CD14-positive monocyte (primary cell): ENCODE measurements at regions not wholly inside any gene's neighbourhood (a gene's known extent, or its start where the extent isn't known, plus 50 kb on each side); places are given as distances from the start of the nearest gene placed in this dataset.

ENCODE experiments used
- DNase-seq, 3 donors: peaks; one replicate each; pipeline ENCODE4 v3.0.0-alpha.2; 2011 to 2022
- H2AFZ ChIP-seq: 2 replicates; pipeline ENCODE4 v1.6.0; 2012; ENCODE audit warnings: mild to moderate bottlenecking, low read depth, low read length, inconsistent platforms; ENCODE audit not compliant: insufficient read depth, poor library complexity, severe bottlenecking
- H3K27ac ChIP-seq, 2 donors: 1 replicate in 1 of 2; 2 replicates in 1 of 2; pipeline ENCODE4 v1.5.1; 2012 to 2013; ENCODE audit warnings: low read length in 2 of 2, control low read depth in 1 of 2, inconsistent platforms in 1 of 2, low read depth in 1 of 2, mild to moderate bottlenecking in 1 of 2
- H3K27me3 ChIP-seq, 2 donors: one replicate each; pipeline versions ENCODE4 v1.6.0 to v1.6.1; 2011 to 2013; ENCODE audit warnings: low read length in 2 of 2; ENCODE audit not compliant: control insufficient read depth in 2 of 2, insufficient read depth in 2 of 2
- H3K36me3 ChIP-seq, 2 donors: replicated peaks in 1 of 2; 1 replicate in 1 of 2; 2 replicates in 1 of 2; pipeline versions ENCODE4 v1.5.1 to v1.6.1; 2012 to 2013; ENCODE audit warnings: low read length in 2 of 2, control low read depth in 1 of 2, inconsistent platforms in 1 of 2, mild to moderate bottlenecking in 1 of 2; ENCODE audit not compliant: insufficient read depth in 2 of 2, control insufficient read depth in 1 of 2
- H3K4me1 ChIP-seq, 2 donors: 1 replicate in 1 of 2; 2 replicates in 1 of 2; pipeline versions ENCODE4 v1.5.1 to v1.6.1; 2012 to 2013; ENCODE audit warnings: low read length in 2 of 2, control low read depth in 1 of 2, inconsistent platforms in 1 of 2, mild to moderate bottlenecking in 1 of 2, moderate library complexity in 1 of 2; ENCODE audit not compliant: insufficient read depth in 2 of 2, control insufficient read depth in 1 of 2
- H3K4me2 ChIP-seq: replicated peaks from 2 replicates; pipeline ENCODE3; 2012; ENCODE audit warnings: low read length, moderate library complexity, mild to moderate bottlenecking; ENCODE audit not compliant: poor library complexity, severe bottlenecking; ENCODE audit errors: extremely low read depth
- H3K4me3 ChIP-seq, 3 experiments: fragments of 200-600 bp in 1 of 3; sonication (generic) in 1 of 3; replicated peaks in 1 of 3; 1 replicate in 2 of 3; 2 replicates in 1 of 3; pipeline ENCODE4 v1.5.1; 2011 to 2013; ENCODE audit warnings: low read length in 3 of 3, mild to moderate bottlenecking in 3 of 3, control low read depth in 2 of 3, low read depth in 2 of 3, inconsistent platforms in 1 of 3, moderate library complexity in 1 of 3
- H3K79me2 ChIP-seq: 2 replicates; pipeline ENCODE4 v1.6.0; 2012; ENCODE audit warnings: mild to moderate bottlenecking, control low read depth, inconsistent platforms, low read length, moderate library complexity; ENCODE audit not compliant: insufficient read depth
- H3K9ac ChIP-seq: 2 replicates; pipeline ENCODE4 v1.6.0; 2017; ENCODE audit warnings: low read length, mild to moderate bottlenecking; ENCODE audit not compliant: insufficient read depth, poor library complexity, severe bottlenecking
- H3K9me3 ChIP-seq, 2 donors: replicated peaks in 1 of 2; 1 replicate in 1 of 2; 2 replicates in 1 of 2; pipeline versions ENCODE4 v1.5.1 to v1.6.1; 2012 to 2013; ENCODE audit warnings: low read length in 2 of 2, control low read depth in 1 of 2; ENCODE audit not compliant: control insufficient read depth in 1 of 2, insufficient read depth in 1 of 2
- H4K20me1 ChIP-seq: 2 replicates; pipeline ENCODE4 v1.6.0; 2012; ENCODE audit warnings: mild to moderate bottlenecking, low read length, control low read depth, moderate library complexity; ENCODE audit not compliant: insufficient read depth
- H3K27ac Mint-ChIP-seq, 7 donors: one replicate each; pipeline ENCODE4 v1.8.0; 2020; ENCODE audit warnings: mild to moderate bottlenecking in 7 of 7, mixed read lengths in 7 of 7, moderate library complexity in 6 of 7, inconsistent platforms in 2 of 7
- H3K27me3 Mint-ChIP-seq, 3 donors: one replicate each; pipeline ENCODE4 v1.8.0; 2021 to 2022; ENCODE audit warnings: low read depth in 3 of 3, mild to moderate bottlenecking in 3 of 3, mixed read lengths in 3 of 3, moderate library complexity in 3 of 3, inconsistent platforms in 1 of 3
- H3K36me3 Mint-ChIP-seq, 2 donors: one replicate each; pipeline ENCODE4 v1.8.0; 2020; ENCODE audit warnings: mixed read lengths in 2 of 2, inconsistent platforms in 1 of 2, mild to moderate bottlenecking in 1 of 2
- H3K4me1 Mint-ChIP-seq: one replicate; pipeline ENCODE4 v1.8.0; 2020; ENCODE audit warnings: mild to moderate bottlenecking, mixed read lengths
- H3K4me3 Mint-ChIP-seq, 2 donors: one replicate each; pipeline ENCODE4 v1.8.0; 2020; ENCODE audit warnings: mild to moderate bottlenecking in 2 of 2, mixed read lengths in 2 of 2, moderate library complexity in 1 of 2
- H3K9me3 Mint-ChIP-seq, 7 donors: one replicate each; pipeline ENCODE4 v1.8.0; 2020 to 2022; ENCODE audit warnings: mixed read lengths in 7 of 7, mild to moderate bottlenecking in 6 of 7, moderate library complexity in 6 of 7, inconsistent platforms in 2 of 7
- WGBS: methylation state at CpG from one replicate; pipeline ENCODE4 v1.1.5; 2013; ENCODE audit warnings: missing lambda C conversion rate; ENCODE audit not compliant: insufficient coverage; 5-methylcytosine and 5-hydroxymethylcytosine counted together
- intact Hi-C, 2 donors: fragments of 100-400 bp; cut with micrococcal nuclease; formaldehyde crosslinking; loops; one replicate each; pipeline versions ENCODE4 v1.15.0 to v1.15.1; 2023
- TF ChIP-seq, protein P1 (sequence below): fragments of 200-600 bp; IDR thresholded peaks from one replicate; pipeline ENCODE4 v1.8.0; 2022; ENCODE audit warnings: antibody characterized with exemption, mild to moderate bottlenecking

DNA sequence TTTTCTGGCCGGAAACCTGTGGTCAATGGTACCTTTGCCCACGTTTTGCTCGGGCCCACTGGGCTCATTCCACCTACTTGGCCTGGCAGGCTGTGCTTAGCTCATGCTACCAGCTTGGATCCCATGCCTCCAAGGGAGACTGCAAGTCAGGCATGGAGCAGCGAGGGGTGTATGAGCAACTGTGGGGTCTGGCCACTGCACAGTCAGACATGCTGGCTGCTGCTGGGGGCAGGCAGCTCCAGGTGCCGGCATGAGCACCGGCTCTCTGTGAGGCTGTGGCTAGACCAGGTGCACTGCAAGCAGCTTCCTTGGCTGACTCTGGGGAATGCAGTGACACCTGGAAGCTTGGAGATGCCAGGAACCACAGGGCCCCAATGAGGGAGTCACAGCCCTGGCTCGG is 161.1 kb upstream of the DUSP10 start:
- no peaks in the 10 kb centered on the region for H3K27me3 ChIP-seq
- Mint-ChIP-seq H3K4me1 (no peaks in the 10 kb centered on the region), H3K27me3 (peaks cover 0 to under 1% (median 0%) of the 10 kb centered on the region in 3 donors), H3K27ac (peak overlapping the region in 2 of 7 donors; percentile 23 to 33), H3K36me3 (peaks cover 0 to 2% of the 10 kb centered on the region in 2 donors), H3K4me3 (no peak overlapping the region), H3K9me3 (peaks cover 0 to 12% (median 4%) of the 10 kb centered on the region in 7 donors)
- H3K36me3 ChIP-seq: no peaks in the 10 kb centered on the region
- no peak overlapping the region for H3K4me3 ChIP-seq
- no peak overlapping the region for H3K9ac ChIP-seq
- no peak overlapping the region for H3K4me2 ChIP-seq
- no peaks in the 10 kb centered on the region for H4K20me1 ChIP-seq
- no peaks in the 10 kb centered on the region for H3K79me2 ChIP-seq
- WGBS: 94% methylated on average over 6 of the region's 7 CpGs
- no peaks in the 10 kb centered on the region for H3K4me1 ChIP-seq
- no peak for DNase-seq
- H3K27ac ChIP-seq: no peak overlapping the region
- H3K9me3 ChIP-seq: peaks cover 0 to 10% of the 10 kb centered on the region in 2 donors
- intact Hi-C loops: no loop called here
- TF ChIP-seq, protein P1, sequence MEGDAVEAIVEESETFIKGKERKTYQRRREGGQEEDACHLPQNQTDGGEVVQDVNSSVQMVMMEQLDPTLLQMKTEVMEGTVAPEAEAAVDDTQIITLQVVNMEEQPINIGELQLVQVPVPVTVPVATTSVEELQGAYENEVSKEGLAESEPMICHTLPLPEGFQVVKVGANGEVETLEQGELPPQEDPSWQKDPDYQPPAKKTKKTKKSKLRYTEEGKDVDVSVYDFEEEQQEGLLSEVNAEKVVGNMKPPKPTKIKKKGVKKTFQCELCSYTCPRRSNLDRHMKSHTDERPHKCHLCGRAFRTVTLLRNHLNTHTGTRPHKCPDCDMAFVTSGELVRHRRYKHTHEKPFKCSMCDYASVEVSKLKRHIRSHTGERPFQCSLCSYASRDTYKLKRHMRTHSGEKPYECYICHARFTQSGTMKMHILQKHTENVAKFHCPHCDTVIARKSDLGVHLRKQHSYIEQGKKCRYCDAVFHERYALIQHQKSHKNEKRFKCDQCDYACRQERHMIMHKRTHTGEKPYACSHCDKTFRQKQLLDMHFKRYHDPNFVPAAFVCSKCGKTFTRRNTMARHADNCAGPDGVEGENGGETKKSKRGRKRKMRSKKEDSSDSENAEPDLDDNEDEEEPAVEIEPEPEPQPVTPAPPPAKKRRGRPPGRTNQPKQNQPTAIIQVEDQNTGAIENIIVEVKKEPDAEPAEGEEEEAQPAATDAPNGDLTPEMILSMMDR: no peak
- H2AFZ ChIP-seq: no peak overlapping the region

DNA sequence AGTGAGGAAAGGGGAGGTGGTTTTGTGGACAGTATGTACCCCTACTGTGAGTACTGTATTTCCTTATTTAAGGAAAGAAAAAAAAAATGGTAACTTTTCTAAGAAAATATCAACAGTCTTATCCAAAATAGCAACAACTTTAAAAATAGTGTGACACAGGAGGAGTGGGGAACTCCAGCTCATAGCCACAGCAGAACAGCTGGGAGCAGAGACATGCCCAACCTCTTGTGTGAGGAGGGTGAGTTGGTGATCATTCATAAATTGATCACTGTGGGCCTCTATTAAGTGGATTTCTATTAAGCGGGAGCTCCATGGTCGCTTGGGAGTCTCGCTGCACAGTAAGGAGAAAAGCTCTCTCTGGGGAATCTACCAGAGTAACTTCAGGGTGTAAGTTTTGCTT is 158.8 kb upstream of the DUSP10 start:
- no peaks in the 10 kb centered on the region for H3K36me3 Mint-ChIP-seq
- no peak overlapping the region for H3K4me3 Mint-ChIP-seq
- TF ChIP-seq, protein P1: no peak
- H3K4me1 ChIP-seq: no peaks in the 10 kb centered on the region
- no peak overlapping the region for H3K9ac ChIP-seq
- H3K27me3 ChIP-seq: no peaks in the 10 kb centered on the region
- H3K27me3 Mint-ChIP-seq: no peaks in the 10 kb centered on the region
- no peak overlapping the region for H3K27ac Mint-ChIP-seq
- no peak overlapping the region for H3K4me3 ChIP-seq
- H4K20me1 ChIP-seq: no peaks in the 10 kb centered on the region
- H2AFZ ChIP-seq: no peak overlapping the region
- WGBS: 100% methylated on average over 3 of the region's 3 CpGs
- no peaks in the 10 kb centered on the region for H3K4me1 Mint-ChIP-seq
- no peak overlapping the region for H3K27ac ChIP-seq
- no peaks in the 10 kb centered on the region for H3K79me2 ChIP-seq
- intact Hi-C loops: no loop called here
- H3K4me2 ChIP-seq: no peak overlapping the region
- no peaks in the 10 kb centered on the region for H3K36me3 ChIP-seq
- no peak for DNase-seq
- H3K9me3 Mint-ChIP-seq: peaks cover 0 to 12% (median 4%) of the 10 kb centered on the region in 7 donors
- peaks cover 0 to 10% of the 10 kb centered on the region in 2 donors for H3K9me3 ChIP-seq
